ENCODE measurements at regions not wholly inside any gene's neighbourhood (a gene's known extent, or its start where the extent isn't known, plus 50 kb on each side); places are given as distances from the start of the nearest gene placed in this dataset.

GRCh38 chr5:100755435-100755834, 147.6 kb downstream of the ST8SIA4 start:
- H3K9ac ChIP-seq (ENCODE audit: low read length) = no peak overlapping the region
- no peaks in the 10 kb centered on the region for H3K36me3 ChIP-seq (ENCODE audit: control insufficient read depth, insufficient read depth, low read length, severe bottlenecking)
- no peak for DNase-seq (ENCODE audit: low read depth)
- peaks cover 2% of the 10 kb centered on the region for H3K4me1 ChIP-seq (ENCODE audit: control insufficient read depth, insufficient read depth, low read length)
- H3K9me3 ChIP-seq (ENCODE audit: control insufficient read depth, low read length) = no peaks in the 10 kb centered on the region
- H3K4me3 ChIP-seq (ENCODE audit: low read length) = no peak overlapping the region
- no peaks in the 10 kb centered on the region for H3K27me3 ChIP-seq (replicated peaks; ENCODE audit: control insufficient read depth, insufficient read depth, low read length)

All from adipocyte (in vitro differentiated cells).